ENCODE measurements at regions not wholly inside any gene's neighbourhood (a gene's known extent, or its start where the extent isn't known, plus 50 kb on each side); places are given as distances from the start of the nearest gene placed in this dataset.

DNA sequence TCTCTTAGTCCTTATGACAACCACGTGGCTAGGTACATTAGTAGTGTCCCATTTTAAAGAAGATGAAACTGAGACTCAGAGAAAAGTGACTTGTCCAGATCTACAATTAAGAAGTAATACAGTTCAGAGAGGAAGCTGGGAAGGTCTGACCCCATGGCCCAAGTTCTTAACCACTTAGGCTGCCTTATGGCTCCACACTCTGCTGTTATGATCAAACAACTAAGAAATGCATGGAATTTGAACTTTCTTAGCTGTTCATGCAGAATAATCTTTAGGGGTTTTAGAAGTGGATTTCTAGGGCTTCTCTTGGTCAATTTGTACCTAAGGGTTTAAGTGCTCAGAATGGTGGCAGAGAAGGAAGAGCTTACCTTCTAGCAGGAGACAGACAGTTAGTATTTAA, 128.0 kb upstream of the MSX2 start:
- FAIRE-seq, result no peak
- CTCF ChIA-PET (ENCODE audit: partially characterized antibody), result interaction anchor here (0.6 to 1.8 kb wide), 6 partner anchors 13 to 187 kb away, joined by 3 to 8 read pairs (median 4); no protein-coding TSS in a partner anchor

More for the DNA sequence above, 128.0 kb upstream of the MSX2 start:
- H3K27me3 ChIP-seq (replicated peaks in 1 of 4; ENCODE audit: control insufficient read depth in 3 of 4, extremely low read depth in 1 of 4, insufficient read depth in 3 of 4, low read length in 3 of 4), result no peaks in the 10 kb centered on the region; a peak in 1 of 7 replicates
- no peaks in the 10 kb centered on the region for H3K23me2 ChIP-seq (ENCODE audit: low read depth, low read length)
- WGBS, 2 experiments (ENCODE audit: extremely low coverage in 1 of 2, insufficient coverage in 1 of 2, insufficient read length in 1 of 2, insufficient replicate concordance in 2 of 2, low coverage in 1 of 2, low lambda C conversion rate in 2 of 2, missing lambda C conversion rate in 1 of 2), result 90% methylated on average over 1 of the region's 1 CpG; no CpG with 5 or more reads in 1 of the 2 experiments
- H3K79me2 ChIP-seq (ENCODE audit: control insufficient read depth in 1 of 2, insufficient read depth in 2 of 2, low read length in 2 of 2), result no peaks in the 10 kb centered on the region
- no peak overlapping the region for H2AK5ac ChIP-seq (ENCODE audit: low read depth, low read length)
- H3K14ac ChIP-seq (ENCODE audit: insufficient read length), result no peak overlapping the region
- H3K56ac ChIP-seq (replicated peaks; ENCODE audit: insufficient read length, low read depth, low read length), result no peak overlapping the region
- H2BK12ac ChIP-seq (ENCODE audit: low read depth, low read length), result no peak overlapping the region
- TF ChIP-seq MAFK (IDR thresholded peaks at IDR 0.05; ENCODE audit: low read depth, low read length) (no peak), POLR2A (IDR thresholded peaks at IDR 0.05; ENCODE audit: control extremely low read depth in 1 of 2, low read depth in 2 of 2, low read length in 2 of 2) (no peak), CBX8 (IDR thresholded peaks at IDR 0.05; ENCODE audit: borderline replicate concordance, low read depth, low read length) (no peak), POU5F1 (IDR thresholded peaks at IDR 0.05; ENCODE audit: low read depth, low read length) (no peak)
- no peak for DNase-seq (ENCODE audit: low read depth in 1 of 2, low spot score in 2 of 2)
- H3K79me1 ChIP-seq (ENCODE audit: low read depth, low read length), result no peaks in the 10 kb centered on the region
- no peak overlapping the region for H4K5ac ChIP-seq (ENCODE audit: insufficient read length, low read depth, low read length)
- H3K18ac ChIP-seq (ENCODE audit: extremely low read depth, low read length), result no peak overlapping the region
- no peak overlapping the region for H4K8ac ChIP-seq (ENCODE audit: extremely low read depth, insufficient read depth, low read length)
- H3K4me2 ChIP-seq (ENCODE audit: insufficient read depth in 1 of 2, low read depth in 2 of 2, low read length in 2 of 2), result no peak overlapping the region
- H3K4me3 ChIP-seq (ENCODE audit: extremely low read depth in 1 of 4, insufficient read depth in 2 of 4, low read depth in 3 of 4, low read length in 4 of 4), result no peak overlapping the region
- no peaks in the 10 kb centered on the region for H3K36me3 ChIP-seq (ENCODE audit: control insufficient read depth in 2 of 4, insufficient read depth in 4 of 4, low read length in 3 of 4)
- no peak overlapping the region for H2BK5ac ChIP-seq (ENCODE audit: low read depth, low read length)
- no peak overlapping the region for H2AFZ ChIP-seq (ENCODE audit: low read length)
- H2BK120ac ChIP-seq (replicated peaks; ENCODE audit: low read depth, low read length), result no peak overlapping the region
- no peak overlapping the region for H3K9ac ChIP-seq (replicated peaks in 1 of 4; ENCODE audit: extremely low read depth in 1 of 4, low read depth in 3 of 4, low read length in 3 of 4)
- H3K9me3 ChIP-seq (ENCODE audit: insufficient read depth in 2 of 2, low read depth in 1 of 2, low read length in 1 of 2), result no peaks in the 10 kb centered on the region
- no peak overlapping the region for H3K23ac ChIP-seq (ENCODE audit: insufficient read length)
- H2BK20ac ChIP-seq (ENCODE audit: low read length), result no peak overlapping the region
- no peak overlapping the region for H4K91ac ChIP-seq (replicated peaks; ENCODE audit: insufficient read length, low read length)
- H3K4ac ChIP-seq (replicated peaks; ENCODE audit: insufficient read length, low read depth, low read length), result no peak overlapping the region
- POLR2A ChIA-PET (ENCODE audit: partially characterized antibody), result no interaction called here
- peaks cover 3 to 6% (median 4%) of the 10 kb centered on the region in 4 experiments; a peak in 6 of 7 replicates for H3K4me1 ChIP-seq (replicated peaks in 1 of 4; ENCODE audit: control insufficient read depth in 3 of 4, insufficient read depth in 4 of 4, low read length in 3 of 4)
- no peak overlapping the region for H2BK15ac ChIP-seq (ENCODE audit: low read length)
- no peak overlapping the region for H3K27ac ChIP-seq (ENCODE audit: low read depth, low read length)
- no peaks in the 10 kb centered on the region for H4K20me1 ChIP-seq (replicated peaks in 1 of 2; ENCODE audit: control insufficient read depth in 1 of 2, insufficient read depth in 2 of 2, low read length in 2 of 2)
